ENCODE measurements at regions not wholly inside any gene's neighbourhood (a gene's known extent, or its start where the extent isn't known, plus 50 kb on each side); places are given as distances from the start of the nearest gene placed in this dataset.

GRCh38 chr1:191913260-191913977, 244.8 kb upstream of the RGS18 start:
- H3K9me3 ChIP-seq (ENCODE audit: control insufficient read depth, low read length): no peaks in the 10 kb centered on the region
- H3K23ac ChIP-seq (ENCODE audit: low read length in 2 of 2): no peak overlapping the region
- no peak overlapping the region for H2BK120ac ChIP-seq (ENCODE audit: low read depth, low read length)
- no peak overlapping the region for H3K4me3 ChIP-seq (ENCODE audit: insufficient read depth in 1 of 2, low read depth in 1 of 2, low read length in 2 of 2)
- H3K27ac ChIP-seq (ENCODE audit: low read length, poor library complexity, severe bottlenecking): no peak overlapping the region
- H2BK5ac ChIP-seq (ENCODE audit: low read depth, low read length, poor library complexity, severe bottlenecking): no peak overlapping the region
- H2BK12ac ChIP-seq (ENCODE audit: low read length in 2 of 2): no peak overlapping the region
- no peak overlapping the region for H3K4me2 ChIP-seq (ENCODE audit: low read length, poor library complexity, severe bottlenecking)
- H2AK5ac ChIP-seq (ENCODE audit: low read length, severe bottlenecking): no peak overlapping the region
- no peak overlapping the region for H4K91ac ChIP-seq (ENCODE audit: low read length)
- H4K8ac ChIP-seq (ENCODE audit: low read length): no peak overlapping the region
- no peak overlapping the region for H3K4ac ChIP-seq (ENCODE audit: low read depth in 1 of 2, low read length in 2 of 2)
- no peak overlapping the region for H3K18ac ChIP-seq (ENCODE audit: low read depth in 1 of 2, low read length in 2 of 2)
- H3K14ac ChIP-seq (ENCODE audit: low read length in 2 of 2): no peak overlapping the region
- no peaks in the 10 kb centered on the region for H3K27me3 ChIP-seq (ENCODE audit: control insufficient read depth in 1 of 2, insufficient read depth in 1 of 2, low read length in 2 of 2)
- H3K9ac ChIP-seq (ENCODE audit: low read length): no peak overlapping the region
- no peaks in the 10 kb centered on the region for H3K4me1 ChIP-seq (ENCODE audit: control insufficient read depth, insufficient read depth, low read depth, low read length)
- H3K79me1 ChIP-seq (replicated peaks; ENCODE audit: low read length, poor library complexity, severe bottlenecking): no peaks in the 10 kb centered on the region
- no peaks in the 10 kb centered on the region for H3K36me3 ChIP-seq (ENCODE audit: control insufficient read depth in 1 of 2, insufficient read depth in 2 of 2, low read depth in 1 of 2, low read length in 2 of 2)
- no peak for DNase-seq
- no peak overlapping the region for H2BK15ac ChIP-seq (ENCODE audit: low read depth, poor library complexity, severe bottlenecking)
- no peak overlapping the region for H2AFZ ChIP-seq (ENCODE audit: low read depth, low read length)

- H2AK5ac ChIP-seq (ENCODE audit: low read length, severe bottlenecking): no peak overlapping the region
- H2BK5ac ChIP-seq (ENCODE audit: low read depth, low read length, poor library complexity, severe bottlenecking): no peak overlapping the region
- no peak overlapping the region for H3K4me3 ChIP-seq (ENCODE audit: insufficient read depth in 1 of 2, low read depth in 1 of 2, low read length in 2 of 2)
- H3K27me3 ChIP-seq (ENCODE audit: control insufficient read depth in 1 of 2, insufficient read depth in 1 of 2, low read length in 2 of 2): no peaks in the 10 kb centered on the region
- WGBS: 57% methylated on average over 1 of the region's 1 CpG
- no peak overlapping the region for H3K23ac ChIP-seq (ENCODE audit: low read length in 2 of 2)
- no peak overlapping the region for H3K4ac ChIP-seq (ENCODE audit: low read depth in 1 of 2, low read length in 2 of 2)
- no peak overlapping the region for H2BK120ac ChIP-seq (ENCODE audit: low read depth, low read length)
- H3K36me3 ChIP-seq (ENCODE audit: control insufficient read depth in 1 of 2, insufficient read depth in 2 of 2, low read depth in 1 of 2, low read length in 2 of 2): no peaks in the 10 kb centered on the region
- no peak overlapping the region for H2BK12ac ChIP-seq (ENCODE audit: low read length in 2 of 2)
- no peaks in the 10 kb centered on the region for H3K79me1 ChIP-seq (replicated peaks; ENCODE audit: low read length, poor library complexity, severe bottlenecking)
- H3K4me1 ChIP-seq (ENCODE audit: control insufficient read depth, insufficient read depth, low read depth, low read length): no peaks in the 10 kb centered on the region
- H3K9me3 ChIP-seq (ENCODE audit: control insufficient read depth, low read length): peaks cover 34% of the 10 kb centered on the region
- no peak overlapping the region for H3K27ac ChIP-seq (ENCODE audit: low read length, poor library complexity, severe bottlenecking)
- no peak overlapping the region for H3K9ac ChIP-seq (ENCODE audit: low read length)
- H3K18ac ChIP-seq (ENCODE audit: low read depth in 1 of 2, low read length in 2 of 2): no peak overlapping the region
- no peak for DNase-seq
- H3K14ac ChIP-seq (ENCODE audit: low read length in 2 of 2): no peak overlapping the region
- no peak overlapping the region for H4K91ac ChIP-seq (ENCODE audit: low read length)
- H2AFZ ChIP-seq (ENCODE audit: low read depth, low read length): no peak overlapping the region
- H2BK15ac ChIP-seq (ENCODE audit: low read depth, poor library complexity, severe bottlenecking): no peak overlapping the region
- no peak overlapping the region for H3K4me2 ChIP-seq (ENCODE audit: low read length, poor library complexity, severe bottlenecking)
- no peak overlapping the region for H4K8ac ChIP-seq (ENCODE audit: low read length)
Observed at GRCh38 chr1:191929383-191929782, 228.9 kb upstream of the RGS18 start.

- H2BK15ac ChIP-seq (ENCODE audit: low read depth, poor library complexity, severe bottlenecking): no peak overlapping the region
- no peak overlapping the region for H4K91ac ChIP-seq (ENCODE audit: low read length)
- WGBS: no CpG with 5 or more reads among the region's 1 CpG
- H4K8ac ChIP-seq (ENCODE audit: low read length): no peak overlapping the region
- no peaks in the 10 kb centered on the region for H3K4me1 ChIP-seq (ENCODE audit: control insufficient read depth, insufficient read depth, low read depth, low read length)
- H3K9me3 ChIP-seq (ENCODE audit: control insufficient read depth, low read length): no peaks in the 10 kb centered on the region
- no peak overlapping the region for H2AFZ ChIP-seq (ENCODE audit: low read depth, low read length)
- no peak overlapping the region for H3K4me3 ChIP-seq (ENCODE audit: insufficient read depth in 1 of 2, low read depth in 1 of 2, low read length in 2 of 2)
- no peaks in the 10 kb centered on the region for H3K79me1 ChIP-seq (replicated peaks; ENCODE audit: low read length, poor library complexity, severe bottlenecking)
- H3K14ac ChIP-seq (ENCODE audit: low read length in 2 of 2): no peak overlapping the region
- no peak overlapping the region for H3K23ac ChIP-seq (ENCODE audit: low read length in 2 of 2)
- no peaks in the 10 kb centered on the region for H3K27me3 ChIP-seq (ENCODE audit: control insufficient read depth in 1 of 2, insufficient read depth in 1 of 2, low read length in 2 of 2)
- no peak overlapping the region for H2BK12ac ChIP-seq (ENCODE audit: low read length in 2 of 2)
- no peak for DNase-seq
- no peak overlapping the region for H2BK120ac ChIP-seq (ENCODE audit: low read depth, low read length)
- no peak overlapping the region for H2AK5ac ChIP-seq (ENCODE audit: low read length, severe bottlenecking)
- no peak overlapping the region for H2BK5ac ChIP-seq (ENCODE audit: low read depth, low read length, poor library complexity, severe bottlenecking)
- H3K4me2 ChIP-seq (ENCODE audit: low read length, poor library complexity, severe bottlenecking): no peak overlapping the region
- H3K4ac ChIP-seq (ENCODE audit: low read depth in 1 of 2, low read length in 2 of 2): no peak overlapping the region
- no peaks in the 10 kb centered on the region for H3K36me3 ChIP-seq (ENCODE audit: control insufficient read depth in 1 of 2, insufficient read depth in 2 of 2, low read depth in 1 of 2, low read length in 2 of 2)
- H3K9ac ChIP-seq (ENCODE audit: low read length): no peak overlapping the region
- no peak overlapping the region for H3K18ac ChIP-seq (ENCODE audit: low read depth in 1 of 2, low read length in 2 of 2)
- H3K27ac ChIP-seq (ENCODE audit: low read length, poor library complexity, severe bottlenecking): no peak overlapping the region
Observed at GRCh38 chr1:191943684-191944083, 214.6 kb upstream of the RGS18 start.

GRCh38 chr1:191953526-191953925, 204.7 kb upstream of the RGS18 start:
- H2BK120ac ChIP-seq (ENCODE audit: low read depth, low read length): no peak overlapping the region
- no peaks in the 10 kb centered on the region for H3K27me3 ChIP-seq (ENCODE audit: control insufficient read depth in 1 of 2, insufficient read depth in 1 of 2, low read length in 2 of 2)
- no peak overlapping the region for H3K9ac ChIP-seq (ENCODE audit: low read length)
- H2AFZ ChIP-seq (ENCODE audit: low read depth, low read length): no peak overlapping the region
- no peaks in the 10 kb centered on the region for H3K9me3 ChIP-seq (ENCODE audit: control insufficient read depth, low read length)
- H3K14ac ChIP-seq (ENCODE audit: low read length in 2 of 2): no peak overlapping the region
- no peak overlapping the region for H2AK5ac ChIP-seq (ENCODE audit: low read length, severe bottlenecking)
- no peak overlapping the region for H3K23ac ChIP-seq (ENCODE audit: low read length in 2 of 2)
- H3K4me3 ChIP-seq (ENCODE audit: insufficient read depth in 1 of 2, low read depth in 1 of 2, low read length in 2 of 2): no peak overlapping the region
- H3K4me1 ChIP-seq (ENCODE audit: control insufficient read depth, insufficient read depth, low read depth, low read length): no peaks in the 10 kb centered on the region
- H3K4me2 ChIP-seq (ENCODE audit: low read length, poor library complexity, severe bottlenecking): no peak overlapping the region
- no peak overlapping the region for H4K8ac ChIP-seq (ENCODE audit: low read length)
- H2BK12ac ChIP-seq (ENCODE audit: low read length in 2 of 2): no peak overlapping the region
- no peak overlapping the region for H3K18ac ChIP-seq (ENCODE audit: low read depth in 1 of 2, low read length in 2 of 2)
- no peaks in the 10 kb centered on the region for H3K36me3 ChIP-seq (ENCODE audit: control insufficient read depth in 1 of 2, insufficient read depth in 2 of 2, low read depth in 1 of 2, low read length in 2 of 2)
- H3K79me1 ChIP-seq (replicated peaks; ENCODE audit: low read length, poor library complexity, severe bottlenecking): no peaks in the 10 kb centered on the region
- no peak overlapping the region for H3K4ac ChIP-seq (ENCODE audit: low read depth in 1 of 2, low read length in 2 of 2)
- H2BK15ac ChIP-seq (ENCODE audit: low read depth, poor library complexity, severe bottlenecking): no peak overlapping the region
- no CpG with 5 or more reads among the region's 1 CpG for WGBS
- no peak overlapping the region for H2BK5ac ChIP-seq (ENCODE audit: low read depth, low read length, poor library complexity, severe bottlenecking)
- H4K91ac ChIP-seq (ENCODE audit: low read length): no peak overlapping the region
- no peak for DNase-seq
- no peak overlapping the region for H3K27ac ChIP-seq (ENCODE audit: low read length, poor library complexity, severe bottlenecking)

Measured in mesenchymal stem cell (in vitro differentiated cells and primary cell).